GM19035 (cell line): ENCODE measurements at regions not wholly inside any gene's neighbourhood (a gene's known extent, or its start where the extent isn't known, plus 50 kb on each side); places are given as distances from the start of the nearest gene placed in this dataset.

Experiments used
- ATAC-seq: cut with Tn5 transposase; IDR thresholded peaks from one replicate; pipeline ENCODE4 v1.9.1; 2021; ENCODE audit not compliant: unreplicated experiment

- ATAC-seq, result no peak
Observed at GRCh38 chr5:24353611-24354010, 291.2 kb downstream of the CDH10 start.

- no peak for ATAC-seq
Observed at GRCh38 chr5:24363789-24364481, 280.8 kb downstream of the CDH10 start.

- ATAC-seq, result no peak
Observed at GRCh38 chr5:24364711-24365110, 280.1 kb downstream of the CDH10 start.

- no peak for ATAC-seq
Observed at GRCh38 chr5:24365406-24365805, 279.4 kb downstream of the CDH10 start.

- no peak for ATAC-seq
Observed at GRCh38 chr5:24367216-24367615, 277.6 kb downstream of the CDH10 start.

GRCh38 chr5:24368115-24368514, 276.7 kb downstream of the CDH10 start:
- no peak for ATAC-seq

GRCh38 chr5:24376210-24376609, 268.6 kb downstream of the CDH10 start:
- ATAC-seq, result no peak

- ATAC-seq, result no peak
Observed at GRCh38 chr5:24376616-24377015, 268.2 kb downstream of the CDH10 start.

- no peak for ATAC-seq
Observed at GRCh38 chr5:24381861-24382489, 262.8 kb downstream of the CDH10 start.

GRCh38 chr5:24385070-24385469, 259.7 kb downstream of the CDH10 start:
- ATAC-seq, result no peak

GRCh38 chr5:24385617-24386016, 259.2 kb downstream of the CDH10 start:
- ATAC-seq, result no peak

GRCh38 chr5:24388448-24388847, 256.3 kb downstream of the CDH10 start:
- no peak for ATAC-seq

GRCh38 chr5:24389968-24390367, 254.8 kb downstream of the CDH10 start:
- ATAC-seq, result no peak

GRCh38 chr5:24391816-24392215, 253.0 kb downstream of the CDH10 start:
- no peak for ATAC-seq

- ATAC-seq, result no peak
Observed at GRCh38 chr5:24397601-24398000, 247.2 kb downstream of the CDH10 start.

GRCh38 chr5:24401773-24402172, 243.0 kb downstream of the CDH10 start:
- no peak for ATAC-seq

- no peak for ATAC-seq
Observed at GRCh38 chr5:24407466-24407865, 237.3 kb downstream of the CDH10 start.

- ATAC-seq, result no peak
Observed at GRCh38 chr5:24428345-24428744, 216.4 kb downstream of the CDH10 start.

GRCh38 chr5:24433555-24433954, 211.2 kb downstream of the CDH10 start:
- ATAC-seq, result no peak
